T-cell (primary cell): ENCODE measurements at regions not wholly inside any gene's neighbourhood (a gene's known extent, or its start where the extent isn't known, plus 50 kb on each side); places are given as distances from the start of the nearest gene placed in this dataset.

Experiments used
- ATAC-seq, 4 experiments: fragments of 200-7000 bp in 3 of 4; fragments of 150-1000 bp in 1 of 4; cut with Tn5 transposase; replicated peaks in 1 of 4; 1 replicate in 3 of 4; 2 replicates in 1 of 4; pipeline ENCODE4 v1.10.0; 2021; ENCODE audit warnings: moderate library complexity in 3 of 4, mild to moderate bottlenecking in 2 of 4, moderate number of reproducible peaks in 1 of 4
- CTCF ChIA-PET, 2 donors: fragments of 300-600 bp; sonication (Branson Sonifier 250); formaldehyde crosslinking; loops; one replicate each; lab custom pipeline; 2022; ENCODE audit warnings: antibody characterized with exemption in 2 of 2; lab: Charles Lee
- POLR2A ChIA-PET, 2 donors: fragments of 300-600 bp; sonication (Branson Sonifier 250); formaldehyde crosslinking; loops; one replicate each; lab custom pipeline; 2022; ENCODE audit warnings: antibody characterized with exemption in 2 of 2; lab: Charles Lee
- DNase-seq, 35 experiments: peaks; one replicate each; pipeline versions ENCODE4 v3.0.0 to v3.0.0-alpha.2; 2013 to 2023
- H3K27ac ChIP-seq: one replicate; pipeline ENCODE4 v1.5.1; 2013; ENCODE audit warnings: low read length
- H3K27me3 ChIP-seq, 2 experiments: replicated peaks in 1 of 2; 1 replicate in 1 of 2; 2 replicates in 1 of 2; pipeline versions ENCODE4 v1.6.1 to v1.7.0; 2013; ENCODE audit warnings: low read length in 1 of 2, mixed read lengths in 1 of 2; ENCODE audit not compliant: control insufficient read depth in 2 of 2, insufficient read depth in 2 of 2; ENCODE audit errors: extremely low read depth in 1 of 2
- H3K36me3 ChIP-seq, 2 donors: 1 replicate in 1 of 2; 2 replicates in 1 of 2; pipeline versions ENCODE4 v1.6.1 to v1.7.0; 2013; ENCODE audit warnings: low read length in 1 of 2; ENCODE audit not compliant: control insufficient read depth in 2 of 2, insufficient read depth in 1 of 2; ENCODE audit errors: extremely low read depth in 1 of 2
- H3K4me1 ChIP-seq, 2 experiments: 1 replicate in 1 of 2; 2 replicates in 1 of 2; pipeline versions ENCODE4 v1.6.1 to v1.7.0; 2013; ENCODE audit warnings: low read length in 2 of 2, mixed read lengths in 1 of 2; ENCODE audit not compliant: insufficient read depth in 2 of 2, control insufficient read depth in 1 of 2; ENCODE audit errors: extremely low read depth in 1 of 2
- H3K4me3 ChIP-seq, 2 donors: 1 replicate in 1 of 2; 2 replicates in 1 of 2; pipeline versions ENCODE4 v1.5.1 to v1.7.0; 2013; ENCODE audit warnings: mild to moderate bottlenecking in 2 of 2, low read length in 1 of 2, moderate library complexity in 1 of 2; ENCODE audit not compliant: control insufficient read depth in 1 of 2; ENCODE audit errors: extremely low read depth in 1 of 2
- H3K9me3 ChIP-seq: 2 replicates; pipeline ENCODE4 v1.7.0; 2013
- H3K27ac Mint-ChIP-seq, 2 donors: one replicate each; pipeline ENCODE4 v1.8.0; 2020 to 2021; ENCODE audit warnings: mild to moderate bottlenecking in 2 of 2, mixed read lengths in 2 of 2
- H3K27me3 Mint-ChIP-seq, 2 donors: one replicate each; pipeline ENCODE4 v1.8.0; 2021 to 2022; ENCODE audit warnings: mixed read lengths in 2 of 2
- H3K36me3 Mint-ChIP-seq: one replicate; pipeline ENCODE4 v1.8.0; 2021; ENCODE audit warnings: mixed read lengths
- H3K4me1 Mint-ChIP-seq, 3 donors: one replicate each; pipeline ENCODE4 v1.8.0; 2020 to 2022; ENCODE audit warnings: mixed read lengths in 3 of 3, mild to moderate bottlenecking in 1 of 3
- H3K4me3 Mint-ChIP-seq, 3 donors: one replicate each; pipeline ENCODE4 v1.8.0; 2020 to 2022; ENCODE audit warnings: mild to moderate bottlenecking in 3 of 3, mixed read lengths in 3 of 3, moderate library complexity in 3 of 3
- H3K9me3 Mint-ChIP-seq, 3 donors: one replicate each; pipeline ENCODE4 v1.8.0; 2020 to 2022; ENCODE audit warnings: mixed read lengths in 3 of 3
- WGBS: methylation state at CpG from one replicate; pipeline ENCODE4 v1.1.5; 2013; ENCODE audit warnings: missing lambda C conversion rate; ENCODE audit not compliant: insufficient coverage; 5-methylcytosine and 5-hydroxymethylcytosine counted together

DNA sequence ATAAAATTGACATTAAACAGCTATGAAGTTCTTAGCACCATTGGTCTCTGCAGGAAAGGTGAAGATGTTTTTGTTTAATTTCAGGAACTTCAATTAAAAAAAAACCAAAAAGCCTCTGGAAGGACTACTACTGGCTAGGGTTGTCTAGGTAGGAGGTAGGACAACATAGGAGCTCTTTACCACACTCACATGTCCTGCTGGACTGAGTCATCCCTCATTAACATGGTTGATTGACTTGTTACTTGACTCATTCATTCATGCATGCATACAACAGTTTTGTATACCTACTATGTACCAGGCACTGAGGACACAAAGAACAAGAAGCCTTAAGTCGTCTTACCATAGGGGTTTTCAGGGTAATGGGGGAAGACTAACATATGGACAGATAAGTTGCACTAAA is 216.9 kb upstream of the ARHGAP20 start:
- Histone ChIP-seq H3K27me3 (no peaks in the 10 kb centered on the region), H3K4me1 (no peaks in the 10 kb centered on the region), H3K4me3 (no peak overlapping the region), H3K9me3 (no peaks in the 10 kb centered on the region), H3K27ac (no peak overlapping the region), H3K36me3 (no peaks in the 10 kb centered on the region)
- H3K27me3 Mint-ChIP-seq, result peaks cover 0 to 3% of the 10 kb centered on the region in 2 donors
- no peak overlapping the region for H3K27ac Mint-ChIP-seq
- DNase-seq (no peak), ATAC-seq (no peak)
- ChIA-PET POLR2A (interaction anchor here in 1 of 2 donors (0.6 kb wide), 1 partner anchor 1140 kb away, joined by 3 read pairs; no protein-coding TSS in a partner anchor), CTCF (interaction anchor here in 1 of 2 donors (1.1 kb wide), 1 partner anchor 35 kb away, joined by 3 read pairs; no protein-coding TSS in a partner anchor)
- H3K36me3 Mint-ChIP-seq, result no peaks in the 10 kb centered on the region
- no peak overlapping the region for H3K4me3 Mint-ChIP-seq
- H3K4me1 Mint-ChIP-seq, result no peaks in the 10 kb centered on the region
- no peaks in the 10 kb centered on the region for H3K9me3 Mint-ChIP-seq
- WGBS, result no CpG with 5 or more reads among the region's 1 CpG

DNA sequence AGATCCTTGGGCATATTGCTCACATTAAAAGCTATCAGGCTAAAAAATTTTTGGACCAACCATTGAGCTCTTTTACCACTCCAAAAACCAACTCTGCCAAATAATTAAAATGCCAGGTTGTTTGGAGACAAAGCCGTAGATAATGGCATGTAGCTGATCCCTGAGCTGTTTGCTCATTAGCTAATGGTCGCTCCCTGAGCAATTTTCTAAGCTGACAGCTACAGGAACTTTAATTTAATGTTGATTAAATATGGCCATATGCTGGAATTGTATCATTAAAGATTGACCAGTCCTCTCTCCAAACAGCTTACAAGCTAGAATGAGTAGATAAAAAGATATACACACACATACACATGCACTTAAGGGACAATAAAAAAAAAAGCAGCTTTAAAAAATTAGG is 216.2 kb upstream of the ARHGAP20 start:
- DNase-seq (no peak), ATAC-seq (no peak)
- ChIA-PET POLR2A (no interaction called here), CTCF (interaction anchor here in 1 of 2 donors (1.1 kb wide), 1 partner anchor 36 kb away, joined by 3 read pairs; no protein-coding TSS in a partner anchor)
- H3K27me3 ChIP-seq, result no peaks in the 10 kb centered on the region
- Mint-ChIP-seq H3K4me3 (no peak overlapping the region), H3K9me3 (no peaks in the 10 kb centered on the region), H3K27me3 (peaks cover 0 to 3% of the 10 kb centered on the region in 2 donors), H3K27ac (no peak overlapping the region), H3K36me3 (no peaks in the 10 kb centered on the region), H3K4me1 (no peaks in the 10 kb centered on the region)
- no peaks in the 10 kb centered on the region for H3K4me1 ChIP-seq
- H3K4me3 ChIP-seq, result no peak overlapping the region
- WGBS, result no CpG with 5 or more reads among the region's 2 CpGs
- H3K27ac ChIP-seq, result no peak overlapping the region
- H3K9me3 ChIP-seq, result no peaks in the 10 kb centered on the region
- no peaks in the 10 kb centered on the region for H3K36me3 ChIP-seq

DNA sequence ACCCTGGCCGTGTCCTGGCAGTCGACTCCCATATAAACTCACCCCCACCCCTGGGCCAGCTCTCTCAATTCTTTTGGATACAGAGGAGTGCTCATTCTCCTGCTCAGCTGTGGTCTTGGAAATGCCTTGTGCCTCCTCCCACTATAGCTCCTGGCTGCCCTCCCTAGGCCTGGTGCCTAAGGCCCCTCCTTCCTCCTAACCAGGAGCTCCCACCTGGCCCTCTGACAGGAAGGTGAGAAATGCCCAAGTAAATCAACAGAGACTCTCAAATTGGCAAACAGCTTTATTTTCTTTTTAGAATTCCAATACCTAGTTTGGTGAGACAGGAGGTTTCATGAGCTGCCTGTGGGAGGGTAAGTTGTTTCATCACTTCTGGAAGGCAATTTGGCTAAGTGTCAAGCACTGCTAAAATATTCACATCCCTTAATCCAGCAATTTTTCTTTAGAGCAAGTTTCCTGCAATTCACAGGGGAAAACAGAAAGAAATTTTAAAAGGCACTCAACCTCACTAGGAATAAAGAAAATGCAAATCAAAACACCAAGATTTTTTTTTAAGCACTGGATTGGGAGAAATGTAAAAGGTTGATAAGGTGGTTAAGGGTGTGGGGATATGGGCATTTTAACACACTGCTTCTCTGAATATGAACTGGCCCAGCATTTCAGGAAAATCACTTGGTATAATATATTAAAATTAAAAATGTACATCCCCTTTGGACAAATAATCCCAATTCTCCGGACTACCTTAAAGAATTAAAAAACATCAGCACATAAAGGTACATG is 209.7 kb upstream of the ARHGAP20 start:
- no peak overlapping the region for H3K27ac Mint-ChIP-seq
- CTCF ChIA-PET, result no interaction called here
- DNase-seq (no peak), ATAC-seq (no peak)
- Histone ChIP-seq H3K36me3 (no peaks in the 10 kb centered on the region), H3K9me3 (no peaks in the 10 kb centered on the region), H3K4me3 (no peak overlapping the region), H3K27me3 (no peaks in the 10 kb centered on the region), H3K27ac (no peak overlapping the region), H3K4me1 (peaks cover 0 to 2% of the 10 kb centered on the region in 2 experiments)
- H3K9me3 Mint-ChIP-seq, result peaks cover 0 to 4% (median under 1%) of the 10 kb centered on the region in 3 donors
- POLR2A ChIA-PET, result no interaction called here
- no CpG with 5 or more reads among the region's 3 CpGs for WGBS
- no peaks in the 10 kb centered on the region for H3K36me3 Mint-ChIP-seq
- peaks cover 0 to 3% of the 10 kb centered on the region in 2 donors for H3K27me3 Mint-ChIP-seq
- H3K4me1 Mint-ChIP-seq, result peaks cover 7 to 13% (median 8%) of the 10 kb centered on the region in 3 donors
- H3K4me3 Mint-ChIP-seq, result no peak overlapping the region

DNA sequence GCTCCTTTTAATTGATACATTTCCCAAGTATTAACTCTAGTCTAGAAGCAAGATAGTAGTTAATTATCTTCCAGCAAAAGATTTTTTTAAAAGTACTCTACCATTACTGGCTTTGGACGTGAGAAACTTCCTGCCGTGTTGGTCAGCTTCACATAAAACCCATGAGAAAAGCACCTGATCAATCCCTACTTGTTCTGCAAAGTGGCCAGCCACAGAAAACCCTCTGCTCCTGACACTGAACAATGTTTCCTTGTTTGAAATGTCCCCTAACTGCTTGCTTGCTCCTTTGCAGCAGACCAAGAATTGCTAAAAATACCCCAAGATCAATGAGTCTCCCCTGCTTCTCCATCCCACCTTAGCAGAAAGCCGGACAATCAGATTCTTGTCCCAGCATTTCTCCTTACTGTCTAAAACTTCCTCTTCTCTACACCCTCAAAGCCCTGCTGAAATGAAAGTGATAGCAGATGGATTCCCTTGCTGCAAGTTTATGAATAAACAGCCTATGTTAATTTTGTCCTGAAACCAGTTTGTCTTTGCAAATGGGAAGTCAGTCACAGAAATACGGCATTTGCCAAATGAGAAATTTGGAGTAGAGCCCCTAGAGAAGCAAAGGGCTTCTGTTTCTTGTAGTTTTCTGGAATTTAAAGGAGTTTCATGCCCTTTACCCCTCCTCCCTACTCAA is 207.1 kb upstream of the ARHGAP20 start:
- Histone ChIP-seq H3K27ac (no peak overlapping the region), H3K36me3 (no peaks in the 10 kb centered on the region), H3K9me3 (no peaks in the 10 kb centered on the region), H3K27me3 (no peaks in the 10 kb centered on the region), H3K4me1 (peaks cover 0 to 2% of the 10 kb centered on the region in 2 experiments), H3K4me3 (no peak overlapping the region)
- DNase-seq (no peak), ATAC-seq (no peak)
- Mint-ChIP-seq H3K27me3 (no peaks in the 10 kb centered on the region), H3K4me3 (peak overlapping the region in 1 of 3 donors; percentile 5), H3K4me1 (peaks cover 7 to 13% (median 8%) of the 10 kb centered on the region in 3 donors), H3K27ac (peak overlapping the region in 1 of 2 donors; percentile 4), H3K36me3 (no peaks in the 10 kb centered on the region), H3K9me3 (peaks cover 4 to 11% (median 4%) of the 10 kb centered on the region in 3 donors)
- ChIA-PET POLR2A (no interaction called here), CTCF (no interaction called here)
- 83% methylated on average over 3 of the region's 4 CpGs for WGBS

DNA sequence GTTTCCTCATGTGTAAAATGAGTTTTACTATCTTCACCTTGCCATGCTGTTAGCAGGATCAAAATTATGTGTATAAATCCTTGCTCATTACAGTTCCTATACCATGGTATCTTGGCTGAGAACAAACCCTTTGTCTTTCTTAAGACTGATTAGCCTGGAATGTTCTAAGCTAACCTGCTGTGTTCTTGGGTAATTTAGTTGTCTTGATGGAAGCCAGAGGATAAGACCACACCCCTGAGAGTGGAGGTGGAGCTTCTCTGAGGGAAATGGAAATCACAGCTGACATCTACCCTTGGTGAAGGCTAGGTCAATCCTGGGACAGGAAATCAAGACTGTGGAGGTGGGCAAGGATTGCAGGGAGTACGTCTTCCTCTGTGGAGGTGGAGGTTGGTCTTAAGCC is 206.1 kb upstream of the ARHGAP20 start:
- DNase-seq, result no peak
- H3K4me1 Mint-ChIP-seq, result peaks cover 7 to 13% (median 8%) of the 10 kb centered on the region in 3 donors
- no peak overlapping the region for H3K27ac ChIP-seq
- H3K27me3 ChIP-seq, result no peaks in the 10 kb centered on the region
- H3K36me3 ChIP-seq, result no peaks in the 10 kb centered on the region
- H3K4me3 Mint-ChIP-seq, result no peak overlapping the region
- no peaks in the 10 kb centered on the region for H3K27me3 Mint-ChIP-seq
- no peak for ATAC-seq
- ChIA-PET CTCF (no interaction called here), POLR2A (interaction anchor here in 1 of 2 donors (0.5 kb wide), 1 partner anchor 53 kb away, joined by 5 read pairs; no protein-coding TSS in a partner anchor)
- H3K27ac Mint-ChIP-seq, result no peak overlapping the region
- WGBS, result no CpG with 5 or more reads among the region's 1 CpG
- no peaks in the 10 kb centered on the region for H3K9me3 ChIP-seq
- H3K4me3 ChIP-seq, result no peak overlapping the region
- peaks cover 0 to 2% of the 10 kb centered on the region in 2 experiments for H3K4me1 ChIP-seq
- no peaks in the 10 kb centered on the region for H3K36me3 Mint-ChIP-seq
- peaks cover 4 to 11% (median 4%) of the 10 kb centered on the region in 3 donors for H3K9me3 Mint-ChIP-seq

DNA sequence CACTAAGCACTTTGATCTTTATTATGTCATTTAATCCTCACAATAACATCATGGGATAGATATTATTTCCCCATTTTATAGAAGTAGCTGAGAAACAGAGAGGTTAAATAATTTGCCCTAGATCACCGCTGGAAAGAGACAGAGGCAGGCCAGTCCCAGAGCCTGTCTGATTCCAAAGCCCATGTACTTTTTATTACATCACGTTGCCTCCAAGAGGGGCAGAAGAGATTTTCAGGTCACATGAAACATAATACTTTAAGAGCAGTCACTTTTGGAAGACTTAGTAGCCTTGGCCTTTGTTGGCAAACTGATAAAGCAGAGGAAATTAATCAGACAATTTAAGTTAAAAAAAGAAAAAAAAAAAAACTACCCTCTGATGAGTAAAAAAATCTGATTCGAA is 200.2 kb upstream of the ARHGAP20 start:
- Mint-ChIP-seq H3K27ac (no peak overlapping the region), H3K4me1 (peaks cover 17 to 23% (median 22%) of the 10 kb centered on the region in 3 donors), H3K4me3 (no peak overlapping the region), H3K27me3 (no peaks in the 10 kb centered on the region), H3K9me3 (peaks cover 6 to 11% (median 11%) of the 10 kb centered on the region in 3 donors), H3K36me3 (no peaks in the 10 kb centered on the region)
- H3K9me3 ChIP-seq, result no peaks in the 10 kb centered on the region
- WGBS, result no CpG with 5 or more reads among the region's 3 CpGs
- H3K4me3 ChIP-seq, result no peak overlapping the region
- no peak overlapping the region for H3K27ac ChIP-seq
- no peaks in the 10 kb centered on the region for H3K36me3 ChIP-seq
- H3K27me3 ChIP-seq, result no peaks in the 10 kb centered on the region
- DNase-seq (no peak), ATAC-seq (no peak)
- CTCF ChIA-PET, result no interaction called here
- POLR2A ChIA-PET, result no interaction called here
- H3K4me1 ChIP-seq, result peaks cover 14 to 21% of the 10 kb centered on the region in 2 experiments
